Heart left ventricle (tissue), 13 donors: ENCODE measurements at regions not wholly inside any gene's neighbourhood (a gene's known extent, or its start where the extent isn't known, plus 50 kb on each side); places are given as distances from the start of the nearest gene placed in this dataset.

Experiments used
- POLR2A ChIP-seq, 2 donors: fragments of 450-650 bp; IDR thresholded peaks; one replicate each; pipeline ENCODE4 v1.6.1; 2017; ENCODE audit warnings: antibody characterized with exemption in 2 of 2, mild to moderate bottlenecking in 2 of 2, moderate library complexity in 2 of 2
- TF ChIP-seq, protein P1 (sequence below), 12 donors: fragments of 200-600 bp; sonication (generic) in 4 of 12; IDR thresholded peaks; one replicate each; pipeline versions ENCODE4 v1.5.0 to v1.8.0; 2018 to 2022; ENCODE audit warnings: antibody characterized with exemption in 12 of 12, mild to moderate bottlenecking in 5 of 12
- donor health status: ischemic (EF 13 %, LVEDD 7.1; RV severe dilation, severe dysfunction).
- donor health status: DM: no; HTN: yes; CAD: no.
- donor health status: DM: no; HTN: no; CAD: no.
- donor health status: ischemic (EF 25% LVEDD 6.9; RV normal size, moderate dysfunction).
- donor health status: ischemic (EF 25% LVEDD 5.7; RV mildly dilated, moderate dysfunction).
- donor health status: ischemic (EF 35%, LVEDD 5.7; RV mildly dilated, moderate dysfunction).
- donor health status: nonischemic (EF 11% LVEDD 7.7; RV severe dilation, severe dysfunction).
- donor health status: DM: yes; HTN: yes; CAD: no.
- donor health status: PGD.
- donor health status: ischemic (EF 29% LVEDD 5.4; RV normal size, mild dysfunction).
- donor health status: nonischemic (EF 23%, LVEDD 6.1; RV moderate dilation, normal function).

DNA sequence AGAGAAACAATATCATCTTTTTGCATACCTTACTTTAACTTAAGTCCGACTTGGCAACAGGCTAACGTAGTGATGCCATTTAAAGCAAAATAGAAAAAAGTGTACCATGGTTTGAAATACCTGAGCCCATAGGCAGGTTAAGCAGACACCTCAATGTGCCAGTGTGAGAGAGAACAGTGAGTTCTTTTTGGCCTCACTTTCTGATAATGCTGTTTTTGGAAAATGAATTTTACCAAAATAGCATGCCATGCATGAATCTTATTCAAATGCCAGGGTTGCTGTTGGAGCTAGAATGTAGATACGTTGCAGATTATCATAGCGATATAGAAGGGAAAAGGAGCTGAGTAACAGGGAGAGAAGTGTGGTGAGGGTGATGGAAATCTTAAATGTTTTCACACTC lies 170.2 kb downstream of the OTOR start:
- no peak for TF ChIP-seq POLR2A (IDR thresholded peaks at IDR 0.05)
- TF ChIP-seq, protein P1, sequence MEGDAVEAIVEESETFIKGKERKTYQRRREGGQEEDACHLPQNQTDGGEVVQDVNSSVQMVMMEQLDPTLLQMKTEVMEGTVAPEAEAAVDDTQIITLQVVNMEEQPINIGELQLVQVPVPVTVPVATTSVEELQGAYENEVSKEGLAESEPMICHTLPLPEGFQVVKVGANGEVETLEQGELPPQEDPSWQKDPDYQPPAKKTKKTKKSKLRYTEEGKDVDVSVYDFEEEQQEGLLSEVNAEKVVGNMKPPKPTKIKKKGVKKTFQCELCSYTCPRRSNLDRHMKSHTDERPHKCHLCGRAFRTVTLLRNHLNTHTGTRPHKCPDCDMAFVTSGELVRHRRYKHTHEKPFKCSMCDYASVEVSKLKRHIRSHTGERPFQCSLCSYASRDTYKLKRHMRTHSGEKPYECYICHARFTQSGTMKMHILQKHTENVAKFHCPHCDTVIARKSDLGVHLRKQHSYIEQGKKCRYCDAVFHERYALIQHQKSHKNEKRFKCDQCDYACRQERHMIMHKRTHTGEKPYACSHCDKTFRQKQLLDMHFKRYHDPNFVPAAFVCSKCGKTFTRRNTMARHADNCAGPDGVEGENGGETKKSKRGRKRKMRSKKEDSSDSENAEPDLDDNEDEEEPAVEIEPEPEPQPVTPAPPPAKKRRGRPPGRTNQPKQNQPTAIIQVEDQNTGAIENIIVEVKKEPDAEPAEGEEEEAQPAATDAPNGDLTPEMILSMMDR (IDR thresholded peaks at IDR 0.05) = no peak
